Left lung (tissue), 4 donors: ENCODE measurements at regions not wholly inside any gene's neighbourhood (a gene's known extent, or its start where the extent isn't known, plus 50 kb on each side); places are given as distances from the start of the nearest gene placed in this dataset.
A peak's percentile ranks its signal among the peaks of the same experiment; 100 is the strongest.

Experiments
- ATAC-seq: fragments of 200-7000 bp; cut with Tn5 transposase; one replicate; pipeline ENCODE4 v1.9.1; 2020; ENCODE audit warnings: moderate library complexity
- DNase-seq, 4 donors: peaks; one replicate each; pipeline ENCODE4 v3.0.0-alpha.2; 2013 to 2020
- H3K27ac ChIP-seq, 2 donors: fragments of 200-600 bp; sonication (generic) in 1 of 2; one replicate each; pipeline versions ENCODE4 v1.5.0 to v1.8.0; 2020 to 2021
- H3K27me3 ChIP-seq, 2 donors: fragments of 200-600 bp; sonication (generic) in 1 of 2; one replicate each; pipeline versions ENCODE4 v1.5.0 to v1.8.0; 2020 to 2021
- H3K36me3 ChIP-seq, 2 donors: fragments of 200-600 bp; sonication (generic) in 1 of 2; one replicate each; pipeline versions ENCODE4 v1.5.0 to v1.8.0; 2020 to 2021
- H3K4me1 ChIP-seq, 2 donors: fragments of 200-600 bp; one replicate each; pipeline ENCODE4 v1.8.0; 2021
- H3K4me3 ChIP-seq, 2 donors: fragments of 200-600 bp; sonication (generic) in 1 of 2; one replicate each; pipeline versions ENCODE4 v1.5.0 to v1.8.0; 2020 to 2021; ENCODE audit warnings: mild to moderate bottlenecking in 1 of 2
- H3K9me3 ChIP-seq, 2 donors: fragments of 200-600 bp; sonication (generic) in 1 of 2; one replicate each; pipeline versions ENCODE4 v1.5.0 to v1.8.0; 2020 to 2021
- CTCF ChIP-seq, 2 donors: fragments of 200-600 bp; sonication (generic) in 1 of 2; IDR thresholded peaks; one replicate each; pipeline versions ENCODE4 v1.5.0 to v1.8.0; 2021; ENCODE audit warnings: antibody characterized with exemption in 2 of 2
- intact Hi-C, 2 donors: fragments of 100-400 bp; cut with DNase I; formaldehyde crosslinking; loops; one replicate each; pipeline versions ENCODE4 v1.11.2 to v1.14.2; 2022
- donor health status: DM: no; HTN: yes; CAD: no.
- donor health status: DM: no; HTN: no; CAD: no.

- no peaks in the 10 kb centered on the region for H3K36me3 ChIP-seq
- H3K27me3 ChIP-seq: no peaks in the 10 kb centered on the region
- no peak for TF ChIP-seq CTCF (IDR thresholded peaks at IDR 0.05)
- H3K4me1 ChIP-seq: no peaks in the 10 kb centered on the region
- no peak overlapping the region for H3K4me3 ChIP-seq
- H3K9me3 ChIP-seq: no peaks in the 10 kb centered on the region
- intact Hi-C loops: no loop called here
- DNase-seq (peak in 1 of 4 donors; percentile 18), ATAC-seq (no peak)
- H3K27ac ChIP-seq: no peak overlapping the region
These were observed 144.4 kb downstream of the CCT6B start for GRCh38 chr17:34816848-34817247.

GRCh38 chr17:34813290-34813689 is 148.0 kb downstream of the CCT6B start:
- Histone ChIP-seq H3K27me3 (no peaks in the 10 kb centered on the region), H3K36me3 (no peaks in the 10 kb centered on the region), H3K4me3 (no peak overlapping the region), H3K27ac (no peak overlapping the region), H3K4me1 (no peaks in the 10 kb centered on the region), H3K9me3 (no peaks in the 10 kb centered on the region)
- DNase-seq: no peak
- no peak for TF ChIP-seq CTCF (IDR thresholded peaks at IDR 0.05)
- ATAC-seq: no peak
- intact Hi-C loops: no loop called here

GRCh38 chr17:34811561-34811960 is 149.7 kb downstream of the CCT6B start:
- Histone ChIP-seq H3K4me1 (no peaks in the 10 kb centered on the region), H3K9me3 (no peaks in the 10 kb centered on the region), H3K27ac (no peak overlapping the region), H3K27me3 (no peaks in the 10 kb centered on the region), H3K36me3 (no peaks in the 10 kb centered on the region), H3K4me3 (no peak overlapping the region)
- ATAC-seq (no peak), DNase-seq (no peak)
- intact Hi-C loops: no loop called here
- no peak for TF ChIP-seq CTCF (IDR thresholded peaks at IDR 0.05)

- Histone ChIP-seq H3K36me3 (no peaks in the 10 kb centered on the region), H3K27ac (no peak overlapping the region), H3K4me1 (no peaks in the 10 kb centered on the region), H3K9me3 (peaks cover 0 to 7% of the 10 kb centered on the region in 2 donors), H3K27me3 (no peaks in the 10 kb centered on the region), H3K4me3 (no peak overlapping the region)
- ATAC-seq (no peak), DNase-seq (no peak)
- no peak for TF ChIP-seq CTCF (IDR thresholded peaks at IDR 0.05)
- intact Hi-C loops: no loop called here
These were observed 160.6 kb downstream of the CCT6B start for GRCh38 chr17:34800661-34801060.

- no peak for TF ChIP-seq CTCF (IDR thresholded peaks at IDR 0.05)
- intact Hi-C loops: no loop called here
These were observed 161.5 kb downstream of the CCT6B start for GRCh38 chr17:34799751-34800150.

More at GRCh38 chr17:34799751-34800150, 161.5 kb downstream of the CCT6B start:
- Histone ChIP-seq H3K36me3 (no peaks in the 10 kb centered on the region), H3K9me3 (peaks cover 0 to 7% of the 10 kb centered on the region in 2 donors), H3K4me3 (no peak overlapping the region), H3K27me3 (no peaks in the 10 kb centered on the region), H3K4me1 (no peaks in the 10 kb centered on the region), H3K27ac (no peak overlapping the region)
- no peak for DNase-seq
- ATAC-seq: no peak
